ENCODE measurements at regions not wholly inside any gene's neighbourhood (a gene's known extent, or its start where the extent isn't known, plus 50 kb on each side); places are given as distances from the start of the nearest gene placed in this dataset.

DNA sequence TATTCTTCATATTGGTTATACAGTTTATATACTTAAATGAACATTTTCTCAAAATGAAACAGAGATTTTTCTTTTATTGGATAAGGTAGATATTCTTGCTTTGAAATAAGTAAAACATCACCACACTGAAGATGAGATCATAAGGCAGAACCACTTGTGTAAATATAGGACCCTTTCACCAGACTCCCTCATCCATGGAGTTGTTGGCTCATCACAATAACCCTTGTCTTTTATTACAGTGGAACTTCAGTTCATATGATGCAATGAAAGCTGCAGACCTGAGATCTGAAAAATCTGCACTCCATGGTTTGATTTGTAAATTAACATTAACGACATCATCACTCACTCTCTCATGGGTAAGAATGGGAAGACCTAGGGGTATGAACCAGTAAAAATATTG is 51.9 kb upstream of the DBX2 start:
- in situ Hi-C loops (cut with MboI; ENCODE audit: low sequenced_read_pairs): no loop called here

DNA sequence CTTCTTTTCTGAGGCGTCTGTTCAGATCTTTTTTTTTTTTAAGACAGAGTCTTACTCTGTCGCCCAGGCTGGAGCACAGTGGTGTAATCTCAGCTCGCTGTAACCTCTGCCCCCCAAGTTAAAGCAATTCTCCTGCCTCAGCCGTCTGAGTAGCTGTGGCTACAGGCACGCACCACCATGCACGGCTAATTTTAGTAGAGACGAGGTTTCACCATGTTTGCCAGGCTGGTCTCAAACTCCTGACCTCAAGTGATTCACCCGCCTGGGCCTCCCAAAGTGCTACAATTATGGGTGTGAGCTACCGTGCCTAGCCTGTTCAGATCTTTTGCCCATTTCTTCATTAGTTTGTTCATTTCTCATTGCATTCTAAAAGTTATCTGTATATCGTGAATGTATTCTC is 55.1 kb upstream of the DBX2 start:
- in situ Hi-C loops (cut with MboI; ENCODE audit: low sequenced_read_pairs): no loop called here

GRCh38 chr12:45112306-45112705 is 61.4 kb upstream of the DBX2 start:
- in situ Hi-C loops (cut with MboI; ENCODE audit: low sequenced_read_pairs): no loop called here

- in situ Hi-C loops (cut with MboI; ENCODE audit: low sequenced_read_pairs): no loop called here
Measured at GRCh38 chr12:45121224-45121623, 70.3 kb upstream of the DBX2 start.

DNA sequence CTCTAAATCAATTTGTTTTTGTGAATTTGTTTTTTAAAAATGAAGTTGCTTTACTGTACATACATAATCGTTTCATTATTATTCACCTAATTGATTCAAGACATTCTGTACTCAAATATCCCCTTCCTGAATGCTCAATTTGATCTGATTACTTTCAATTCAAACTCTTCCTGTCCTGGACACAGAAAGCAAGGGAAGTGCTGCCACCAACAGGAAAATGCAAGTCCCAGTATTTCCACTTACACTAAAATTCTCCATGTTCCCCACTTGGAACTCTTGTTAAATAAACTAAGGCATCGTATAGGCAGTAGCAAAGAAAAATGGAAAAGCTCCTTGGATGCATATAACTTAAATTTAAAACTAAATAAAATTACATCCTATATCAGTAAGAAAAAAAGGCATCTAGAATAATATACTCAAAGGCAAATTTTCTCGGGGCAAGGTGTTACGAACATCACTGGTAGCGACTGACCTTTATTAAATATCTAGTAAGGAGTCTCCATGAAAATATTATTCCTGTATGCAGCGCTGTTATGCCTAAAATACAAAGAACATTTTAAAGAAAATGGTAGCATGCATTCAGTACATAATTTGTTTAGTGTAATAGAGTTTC is 72.0 kb upstream of the DBX2 start:
- in situ Hi-C loops (cut with MboI; ENCODE audit: low sequenced_read_pairs): no loop called here

DNA sequence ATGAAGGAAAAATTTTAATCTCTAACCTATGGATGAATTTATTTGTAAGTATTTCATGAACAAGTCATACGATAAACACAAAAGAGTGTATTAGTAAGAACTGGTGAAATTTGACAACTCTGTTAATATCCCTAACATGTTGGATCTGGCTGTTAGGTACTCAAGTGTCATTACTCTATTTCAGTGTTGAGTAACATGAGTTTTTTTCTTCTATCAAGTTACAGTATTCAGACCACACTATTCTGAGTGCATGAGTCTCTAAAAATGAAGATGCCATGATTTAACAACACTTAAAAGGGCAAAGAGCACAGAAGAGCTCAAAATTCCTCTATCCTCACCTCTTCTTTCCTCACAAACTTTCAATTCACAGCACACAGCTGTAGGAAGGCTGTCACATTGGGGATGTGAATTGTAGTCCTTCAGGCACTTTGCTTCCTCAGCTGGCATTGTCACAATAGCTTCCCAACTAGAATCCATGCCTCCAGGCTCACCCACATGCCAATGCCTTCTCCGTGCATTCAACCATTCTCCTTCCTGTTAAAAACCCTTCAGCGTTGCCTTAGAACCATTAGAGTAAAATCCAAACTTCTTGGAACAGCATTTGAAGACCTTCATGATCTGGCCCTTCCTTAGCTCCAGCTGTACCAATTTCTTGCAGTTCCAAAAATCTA is 73.7 kb upstream of the DBX2 start:
- in situ Hi-C loops (cut with MboI; ENCODE audit: low sequenced_read_pairs): no loop called here

DNA sequence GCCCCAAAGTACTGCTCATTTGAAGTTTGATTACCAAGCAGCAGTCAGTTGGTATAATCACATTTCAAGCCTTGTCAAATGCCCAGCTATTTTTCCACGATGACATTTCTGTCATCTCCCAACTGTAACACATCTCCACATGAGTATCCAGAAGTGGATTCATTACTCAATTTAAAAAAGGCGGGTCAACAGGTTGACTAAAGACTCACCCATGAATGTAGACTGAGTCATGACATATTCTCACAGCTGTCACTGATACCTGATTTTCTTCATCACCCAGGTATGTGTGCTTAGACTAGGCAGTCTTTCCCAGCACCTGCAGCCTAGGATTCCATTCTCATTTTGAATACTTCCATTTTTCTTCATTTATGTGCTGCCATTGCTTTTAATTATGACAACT is 75.1 kb upstream of the DBX2 start:
- in situ Hi-C loops (cut with MboI; ENCODE audit: low sequenced_read_pairs): no loop called here

GRCh38 chr12:45128637-45129036 is 77.7 kb upstream of the DBX2 start:
- in situ Hi-C loops (cut with MboI; ENCODE audit: low sequenced_read_pairs): no loop called here

DNA sequence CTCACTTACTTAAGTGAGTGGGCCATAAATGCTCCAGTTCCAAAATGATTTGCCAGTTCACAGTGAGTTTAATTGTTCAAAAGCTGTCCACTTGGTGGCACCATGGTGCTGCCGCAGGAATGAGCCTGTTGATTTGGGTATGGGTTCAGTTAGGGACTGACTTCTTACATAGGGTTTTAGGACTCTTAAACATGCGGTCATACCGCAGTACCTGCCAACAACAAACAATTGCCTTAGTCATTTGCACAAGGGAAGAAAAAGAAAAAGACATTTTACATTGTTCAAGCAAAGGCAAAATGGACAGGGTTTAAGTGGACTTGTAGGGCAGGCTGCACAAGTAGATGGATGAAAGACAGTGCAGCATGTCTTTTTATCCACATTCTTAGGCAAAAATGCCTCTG is 80.0 kb upstream of the DBX2 start:
- in situ Hi-C loops (cut with MboI; ENCODE audit: low sequenced_read_pairs): no loop called here

DNA sequence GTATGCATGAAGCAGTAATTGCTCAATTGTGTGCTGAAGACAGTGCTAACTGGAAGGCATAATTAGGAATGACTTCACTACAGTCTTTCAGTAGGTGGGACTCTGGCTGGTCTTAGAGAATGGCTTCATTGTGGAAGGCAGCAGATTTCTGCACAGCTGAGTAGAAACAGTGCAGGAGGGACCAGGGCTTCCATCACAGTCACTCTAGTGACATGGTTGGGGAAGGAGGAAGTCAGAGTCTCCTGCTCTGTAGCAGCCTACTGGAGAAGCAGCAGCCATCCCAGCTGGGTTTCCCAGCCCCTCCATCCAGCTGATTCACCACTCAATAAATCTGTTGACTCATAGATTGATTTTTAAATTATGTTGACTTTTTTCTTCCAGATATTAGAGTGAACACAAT is 80.6 kb upstream of the DBX2 start:
- in situ Hi-C loops (cut with MboI; ENCODE audit: low sequenced_read_pairs): no loop called here

- in situ Hi-C loops (cut with MboI; ENCODE audit: low sequenced_read_pairs): no loop called here
Measured at GRCh38 chr12:45138609-45139008, 77.3 kb upstream of the ANO6 start.

DNA sequence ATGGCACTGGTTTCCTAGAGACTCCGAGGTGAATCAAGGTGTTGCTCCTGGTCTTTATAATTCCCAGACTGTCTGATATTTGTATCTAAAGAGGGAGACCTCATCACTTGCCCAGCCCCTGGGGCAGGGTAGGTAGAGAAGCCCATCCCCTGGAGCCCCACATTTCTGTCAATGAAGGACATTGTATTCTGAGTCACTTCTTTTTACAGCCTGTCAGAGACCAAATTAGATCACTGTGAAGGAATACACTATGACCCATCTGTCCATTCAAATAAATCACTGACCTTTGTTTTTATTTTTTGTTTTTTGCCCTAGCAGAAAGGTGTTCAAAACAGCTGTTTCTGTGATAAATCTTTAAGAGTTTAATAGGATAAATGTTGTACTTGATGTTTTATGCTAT is 67.9 kb upstream of the ANO6 start:
- in situ Hi-C loops (cut with MboI; ENCODE audit: low sequenced_read_pairs): no loop called here

DNA sequence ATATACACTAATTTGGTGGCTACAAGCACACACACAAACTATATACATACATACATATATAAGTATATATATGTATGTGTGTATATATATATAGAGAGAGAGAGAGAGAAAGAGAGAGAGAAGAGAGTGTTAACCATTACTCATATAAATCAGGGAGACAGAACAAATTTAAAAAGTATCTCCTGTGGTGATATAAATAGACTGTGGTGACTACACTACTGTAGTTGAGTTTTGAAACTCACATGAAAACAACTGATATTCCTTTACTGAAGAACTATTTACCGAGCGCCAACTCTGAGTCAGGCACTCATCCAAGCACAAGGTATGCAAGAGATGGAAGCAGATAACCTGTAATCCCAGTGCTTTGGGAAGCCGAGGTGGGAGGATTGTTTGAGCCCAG is 67.3 kb upstream of the ANO6 start:
- in situ Hi-C loops (cut with MboI; ENCODE audit: low sequenced_read_pairs): no loop called here

DNA sequence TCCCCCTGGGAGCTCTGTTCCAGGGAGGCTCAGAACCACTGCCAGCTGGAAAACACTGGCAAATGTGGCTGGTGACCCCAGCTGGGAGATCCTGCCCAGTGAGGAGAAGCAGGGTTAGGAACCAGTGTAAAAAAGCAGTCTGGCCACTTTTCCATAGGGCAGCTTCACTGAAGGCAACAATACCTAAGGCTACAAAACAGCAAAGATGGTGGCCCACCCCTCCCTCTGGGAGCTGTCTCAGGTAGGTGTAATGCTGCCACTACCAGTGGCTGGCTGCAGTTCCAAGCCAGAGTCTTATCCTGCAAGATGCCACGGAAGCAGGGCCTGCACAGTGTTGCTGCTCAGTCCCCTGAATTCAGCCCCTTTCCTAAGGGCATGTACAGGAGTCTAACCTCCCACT is 50.6 kb upstream of the ANO6 start:
- in situ Hi-C loops (cut with MboI; ENCODE audit: low sequenced_read_pairs): loop anchor here (25.0 kb wide), 1 partner anchor 572 kb away; the partner anchor contains the start of gene ARID2

DNA sequence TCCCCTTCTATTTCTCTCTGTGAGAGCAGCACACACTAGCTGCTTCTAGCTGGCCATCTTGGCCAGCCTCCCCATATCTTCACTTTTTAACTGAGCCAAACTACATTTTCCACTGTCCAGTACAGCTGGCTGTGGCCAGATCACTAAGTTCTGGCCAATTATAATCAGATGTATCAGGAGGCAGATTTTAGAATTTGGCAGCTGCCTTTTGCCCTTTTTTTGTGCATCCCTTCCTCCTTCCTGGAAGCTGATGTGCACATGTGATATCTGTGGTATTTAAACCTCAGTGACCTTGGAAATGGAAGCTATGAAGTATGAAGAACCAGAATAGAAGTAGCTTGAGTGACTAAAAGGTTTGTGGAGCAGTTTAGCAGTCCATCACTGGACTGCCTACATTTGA is 49.8 kb upstream of the ANO6 start:
- in situ Hi-C loops (cut with MboI; ENCODE audit: low sequenced_read_pairs): loop anchor here (25.0 kb wide), 1 partner anchor 571 kb away; the partner anchor contains the start of gene ARID2
